ENCODE measurements at regions not wholly inside any gene's neighbourhood (a gene's known extent, or its start where the extent isn't known, plus 50 kb on each side); places are given as distances from the start of the nearest gene placed in this dataset.

GRCh38 chrX:20361890-20362262 lies 95.2 kb upstream of the RPS6KA3 start:
- TF ChIP-seq CTCF (conservative IDR thresholded peaks at IDR 0.05; ENCODE audit: low read depth, low read length) (no peak), EZH2phosphoT487 (IDR thresholded peaks at IDR 0.05; ENCODE audit: borderline replicate concordance, low read length) (no peak), EZH2 (IDR thresholded peaks at IDR 0.05; ENCODE audit: low read length, unreplicated experiment) (no peak)

All from PC-3 (cell line).